ENCODE measurements at regions not wholly inside any gene's neighbourhood (a gene's known extent, or its start where the extent isn't known, plus 50 kb on each side); places are given as distances from the start of the nearest gene placed in this dataset.

DNA sequence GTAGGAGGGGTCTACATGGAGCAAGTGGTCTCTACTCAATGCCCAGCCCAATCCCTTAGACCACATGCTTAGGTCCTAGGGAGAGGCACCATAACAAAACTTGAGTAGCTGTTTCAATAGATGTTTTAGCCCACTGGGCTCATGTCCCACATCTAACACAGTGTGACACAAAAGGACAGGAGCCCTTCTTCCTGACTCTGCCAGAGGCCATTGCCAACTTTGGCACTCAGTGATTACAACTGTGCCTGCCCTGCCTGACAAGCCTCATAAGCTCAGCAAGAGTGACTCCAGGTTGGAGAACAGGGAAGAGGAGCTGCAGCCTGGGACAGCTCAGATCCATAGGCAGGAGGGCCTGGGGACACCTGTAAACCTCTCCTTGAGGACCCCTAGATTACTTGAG lies 230.8 kb downstream of the ENC1 start:
- CTCF ChIA-PET = no interaction called here
- H3K4me3 ChIP-seq (ENCODE audit: low read depth, low read length, poor library complexity, severe bottlenecking) = no peak overlapping the region
- no TSS peak for BruUV-seq (replicated peaks)

DNA sequence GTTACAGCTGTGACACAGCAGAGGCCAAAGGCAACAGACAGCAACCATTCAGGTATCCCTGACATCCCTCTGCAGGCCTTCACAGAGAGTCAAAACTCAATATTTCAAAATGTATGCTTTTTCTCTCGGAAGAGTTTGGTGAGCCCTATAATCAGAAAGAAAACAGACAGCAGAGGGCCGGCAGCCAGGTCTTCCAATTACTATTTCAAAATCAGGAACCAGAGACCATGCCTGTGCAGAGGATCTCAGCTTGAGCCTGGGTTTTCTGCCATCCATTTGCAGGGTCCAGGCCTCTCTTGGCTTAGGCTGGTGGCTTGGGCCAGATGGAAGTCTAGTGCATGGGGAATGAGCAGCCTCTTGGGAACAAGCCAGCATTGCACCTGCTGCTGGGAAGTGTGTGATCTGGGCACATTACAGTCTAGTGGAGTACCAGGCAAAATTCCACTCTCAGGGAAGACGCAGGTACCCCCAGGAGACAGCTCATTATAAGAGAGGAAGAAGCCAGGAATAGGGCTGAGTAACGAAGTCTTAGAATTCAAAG lies 231.3 kb downstream of the ENC1 start:
- H3K9me3 ChIP-seq (ENCODE audit: low read depth, low read length, poor library complexity, severe bottlenecking) = no peaks in the 10 kb centered on the region
- DNase-seq (ENCODE audit: low spot score) = no peak
- H3K4me1 ChIP-seq (ENCODE audit: insufficient read depth, low read length, poor library complexity, severe bottlenecking) = no peaks in the 10 kb centered on the region
- intact Hi-C loops (cut with micrococcal nuclease; ENCODE audit: unreplicated experiment) = no loop called here
- no TSS peak for BruUV-seq (replicated peaks)
- H3K36me3 ChIP-seq (ENCODE audit: insufficient read depth, low read length, poor library complexity, severe bottlenecking) = no peaks in the 10 kb centered on the region
- no peaks in the 10 kb centered on the region for H3K27me3 ChIP-seq (replicated peaks; ENCODE audit: insufficient read depth, low read depth, low read length, poor library complexity)
- ChIA-PET POLR2A (ENCODE audit: low non-redundant PET) (no interaction called here), CTCF (no interaction called here)
- H3K4me3 ChIP-seq (ENCODE audit: low read depth, low read length, poor library complexity, severe bottlenecking) = no peak overlapping the region
- H3K27ac ChIP-seq (ENCODE audit: low read depth, low read length, poor library complexity, severe bottlenecking) = no peak overlapping the region
- TF ChIP-seq, protein P1, sequence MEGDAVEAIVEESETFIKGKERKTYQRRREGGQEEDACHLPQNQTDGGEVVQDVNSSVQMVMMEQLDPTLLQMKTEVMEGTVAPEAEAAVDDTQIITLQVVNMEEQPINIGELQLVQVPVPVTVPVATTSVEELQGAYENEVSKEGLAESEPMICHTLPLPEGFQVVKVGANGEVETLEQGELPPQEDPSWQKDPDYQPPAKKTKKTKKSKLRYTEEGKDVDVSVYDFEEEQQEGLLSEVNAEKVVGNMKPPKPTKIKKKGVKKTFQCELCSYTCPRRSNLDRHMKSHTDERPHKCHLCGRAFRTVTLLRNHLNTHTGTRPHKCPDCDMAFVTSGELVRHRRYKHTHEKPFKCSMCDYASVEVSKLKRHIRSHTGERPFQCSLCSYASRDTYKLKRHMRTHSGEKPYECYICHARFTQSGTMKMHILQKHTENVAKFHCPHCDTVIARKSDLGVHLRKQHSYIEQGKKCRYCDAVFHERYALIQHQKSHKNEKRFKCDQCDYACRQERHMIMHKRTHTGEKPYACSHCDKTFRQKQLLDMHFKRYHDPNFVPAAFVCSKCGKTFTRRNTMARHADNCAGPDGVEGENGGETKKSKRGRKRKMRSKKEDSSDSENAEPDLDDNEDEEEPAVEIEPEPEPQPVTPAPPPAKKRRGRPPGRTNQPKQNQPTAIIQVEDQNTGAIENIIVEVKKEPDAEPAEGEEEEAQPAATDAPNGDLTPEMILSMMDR (conservative IDR thresholded peaks at IDR 0.05; ENCODE audit: low read depth, low read length) = no peak
- no peak for TF ChIP-seq EZH2 (IDR thresholded peaks at IDR 0.05; ENCODE audit: borderline replicate concordance, low read depth, low read length, poor library complexity, severe bottlenecking)

More for the DNA sequence above, 230.8 kb downstream of the ENC1 start:
- POLR2A ChIA-PET (ENCODE audit: low non-redundant PET) = no interaction called here
- DNase-seq (ENCODE audit: low spot score) = no peak
- TF ChIP-seq EZH2 (IDR thresholded peaks at IDR 0.05; ENCODE audit: borderline replicate concordance, low read depth, low read length, poor library complexity, severe bottlenecking) = no peak
- TF ChIP-seq, protein P1 (conservative IDR thresholded peaks at IDR 0.05; ENCODE audit: low read depth, low read length) = no peak
- intact Hi-C loops (cut with micrococcal nuclease; ENCODE audit: unreplicated experiment) = no loop called here
- H3K27ac ChIP-seq (ENCODE audit: low read depth, low read length, poor library complexity, severe bottlenecking) = no peak overlapping the region
- H3K9me3 ChIP-seq (ENCODE audit: low read depth, low read length, poor library complexity, severe bottlenecking) = no peaks in the 10 kb centered on the region
- no peaks in the 10 kb centered on the region for H3K4me1 ChIP-seq (ENCODE audit: insufficient read depth, low read length, poor library complexity, severe bottlenecking)
- no peaks in the 10 kb centered on the region for H3K36me3 ChIP-seq (ENCODE audit: insufficient read depth, low read length, poor library complexity, severe bottlenecking)
- no peaks in the 10 kb centered on the region for H3K27me3 ChIP-seq (replicated peaks; ENCODE audit: insufficient read depth, low read depth, low read length, poor library complexity)

DNA sequence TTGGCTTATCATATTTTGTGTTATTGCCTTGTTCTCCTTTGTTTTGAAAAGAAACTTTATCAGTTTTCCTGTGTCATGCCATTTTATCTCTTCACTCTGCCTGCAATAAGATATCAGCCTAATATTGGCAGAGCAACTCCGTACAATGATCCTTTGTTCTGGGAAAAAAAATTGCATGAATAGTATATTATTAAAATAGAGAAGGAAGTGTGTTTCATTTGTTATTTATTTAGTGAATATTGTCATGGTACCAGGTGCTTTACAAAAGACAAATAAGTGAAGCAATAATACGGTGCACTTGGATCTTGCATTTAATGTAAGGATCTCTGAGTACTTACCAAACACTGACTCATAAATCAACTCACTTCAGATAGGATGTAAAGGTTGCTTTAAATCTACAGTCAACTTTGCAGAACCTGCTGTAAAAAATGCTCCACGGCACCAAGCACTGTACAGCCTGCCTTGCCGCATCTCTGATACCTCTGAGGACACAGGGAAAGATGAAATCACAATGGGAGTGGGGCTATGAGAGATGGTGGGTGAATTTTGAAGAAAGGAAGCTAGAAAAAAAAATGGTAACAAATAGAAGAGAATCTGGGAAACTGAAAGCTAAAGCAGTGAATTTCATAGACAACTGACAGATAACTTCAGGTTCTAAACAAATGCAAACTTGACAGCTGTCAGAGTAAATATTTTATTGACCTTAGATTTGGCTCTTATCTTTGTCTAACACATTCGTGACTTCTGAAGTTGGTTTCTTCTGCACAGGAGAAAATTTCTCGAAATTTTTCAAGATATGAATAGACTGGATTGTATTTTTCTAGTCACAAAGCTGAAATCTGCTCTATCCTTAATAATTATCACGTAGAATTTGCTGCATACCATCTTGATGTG lies 232.1 kb downstream of the ENC1 start:
- DNase-seq (ENCODE audit: low spot score) = no peak
- Histone ChIP-seq H3K36me3 (ENCODE audit: insufficient read depth, low read length, poor library complexity, severe bottlenecking) (no peaks in the 10 kb centered on the region), H3K4me3 (ENCODE audit: low read depth, low read length, poor library complexity, severe bottlenecking) (no peak overlapping the region), H3K9me3 (ENCODE audit: low read depth, low read length, poor library complexity, severe bottlenecking) (no peaks in the 10 kb centered on the region), H3K4me1 (ENCODE audit: insufficient read depth, low read length, poor library complexity, severe bottlenecking) (no peaks in the 10 kb centered on the region), H3K27me3 (replicated peaks; ENCODE audit: insufficient read depth, low read depth, low read length, poor library complexity) (no peaks in the 10 kb centered on the region), H3K27ac (ENCODE audit: low read depth, low read length, poor library complexity, severe bottlenecking) (no peak overlapping the region)
- POLR2A ChIA-PET (ENCODE audit: low non-redundant PET) = no interaction called here
- CTCF ChIA-PET = no interaction called here
- BruUV-seq (replicated peaks) = no TSS peak
- TF ChIP-seq EZH2 (IDR thresholded peaks at IDR 0.05; ENCODE audit: borderline replicate concordance, low read depth, low read length, poor library complexity, severe bottlenecking) = no peak
- TF ChIP-seq, protein P1 (conservative IDR thresholded peaks at IDR 0.05; ENCODE audit: low read depth, low read length) = no peak
- intact Hi-C loops (cut with micrococcal nuclease; ENCODE audit: unreplicated experiment) = no loop called here
